GM12878 (cell line): ENCODE measurements at regions not wholly inside any gene's neighbourhood (a gene's known extent, or its start where the extent isn't known, plus 50 kb on each side); places are given as distances from the start of the nearest gene placed in this dataset.

ENCODE experiments used
- ATAC-seq: fragments of 200-7000 bp; cut with Tn5 transposase; 3 replicates; pipeline ENCODE4 v1.9.1; 2020; ENCODE audit warnings: mild to moderate bottlenecking, moderate library complexity
- BruUV-seq: library from RNA; stranded (reverse); fragments of 400-500 nt; replicated peaks from 2 replicates; lab custom pipeline; 2021; lab: Mats Ljungman, UMichigan
- CTCF ChIA-PET: fragments of 300-600 bp; sonication (Branson Sonifier 250); formaldehyde crosslinking; extraction: SDS; loops from one replicate; lab custom pipeline; 2021; ENCODE audit warnings: inconsistent platforms; lab: Yijun Ruan, JAX
- POLR2A ChIA-PET: fragments of 350-600 bp; formaldehyde crosslinking; extraction: SDS; loops from one replicate; lab custom pipeline; 2021; ENCODE audit warnings: inconsistent platforms; lab: Charles Lee
- RAD21 ChIA-PET: fragments of 300-600 bp; sonication (Branson Sonifier 250); formaldehyde crosslinking; loops from one replicate; lab custom pipeline; 2023; ENCODE audit warnings: antibody characterized with exemption; ENCODE audit not compliant: unreplicated experiment; lab: Charles Lee
- SMC1A ChIA-PET: fragments of 300-600 bp; sonication (Branson Sonifier 250); formaldehyde crosslinking; loops from one replicate; lab custom pipeline; 2023; ENCODE audit not compliant: unreplicated experiment, uncharacterized antibody; lab: Charles Lee
- DNase-seq: peaks from one replicate; pipeline ENCODE4 v3.0.0-alpha.2; 2011; ENCODE audit warnings: low read depth, low spot score
- FAIRE-seq: peaks from 3 replicates; lab custom pipeline; 2011; peaks lifted over from hg19 to GRCh38; lab: Jason Lieb, UNC
- H2AFZ ChIP-seq: 2 replicates; pipeline ENCODE4 v1.6.0; 2011; ENCODE audit warnings: low read depth, low read length, control low read depth; ENCODE audit not compliant: control insufficient read depth
- H3K27ac ChIP-seq: 2 replicates; pipeline ENCODE4 v1.5.1; 2011; ENCODE audit warnings: control low read depth; ENCODE audit not compliant: control insufficient read depth, insufficient read depth
- H3K27me3 ChIP-seq, 2 experiments: replicated peaks in 1 of 2; 2 replicates each; pipeline versions ENCODE4 v1.6.0 to v1.6.1; 2011; ENCODE audit warnings: low read length in 1 of 2; ENCODE audit not compliant: control insufficient read depth in 2 of 2, insufficient read depth in 2 of 2
- H3K36me3 ChIP-seq, 2 experiments: 2 replicates each; pipeline ENCODE4 v1.5.1; 2011; ENCODE audit warnings: low read length in 1 of 2; ENCODE audit not compliant: control insufficient read depth in 2 of 2, insufficient read depth in 2 of 2
- H3K4me1 ChIP-seq: 2 replicates; pipeline ENCODE4 v1.6.1; 2011; ENCODE audit warnings: mild to moderate bottlenecking, low read length, moderate library complexity, mixed read lengths; ENCODE audit not compliant: control insufficient read depth, insufficient read depth
- H3K4me2 ChIP-seq: 2 replicates; pipeline ENCODE4 v1.6.0; 2011; ENCODE audit warnings: control low read depth; ENCODE audit not compliant: control insufficient read depth, insufficient read depth
- H3K4me3 ChIP-seq: fragments of 200-600 bp; sonication (generic); 2 replicates; pipeline ENCODE4 v1.5.1; 2016
- H3K79me2 ChIP-seq: 2 replicates; pipeline ENCODE4 v1.6.0; 2011; ENCODE audit warnings: low read length; ENCODE audit not compliant: control insufficient read depth, insufficient read depth
- H3K9ac ChIP-seq: 2 replicates; pipeline ENCODE4 v1.8.0; 2011; ENCODE audit warnings: low read length, control low read depth, mixed read lengths; ENCODE audit not compliant: control insufficient read depth, insufficient read depth
- H3K9me3 ChIP-seq: replicated peaks from 3 replicates; pipeline ENCODE4 v1.5.1; 2011; ENCODE audit warnings: mild to moderate bottlenecking, low read length; ENCODE audit not compliant: control insufficient read depth, insufficient read depth
- H4K20me1 ChIP-seq: 2 replicates; pipeline ENCODE4 v1.6.0; 2011; ENCODE audit not compliant: control insufficient read depth, insufficient read depth
- FOXM1 ChIP-seq: IDR thresholded peaks from 2 replicates; pipeline ENCODE4 v1.6.1; 2012; ENCODE audit warnings: low read depth, mild to moderate bottlenecking, inconsistent platforms, low read length, moderate library complexity
- HDAC2 ChIP-seq: fragments of 200-600 bp; sonication (generic); IDR thresholded peaks from 2 replicates; pipeline ENCODE4 v1.6.1; 2017
- LARP7 ChIP-seq: fragments of 450-650 bp; IDR thresholded peaks from 2 replicates; pipeline ENCODE4 v1.6.1; 2017; ENCODE audit warnings: mild to moderate bottlenecking
- MTA2 ChIP-seq: fragments of 450-650 bp; IDR thresholded peaks from 2 replicates; pipeline ENCODE4 v1.6.1; 2016; ENCODE audit warnings: low read depth, mild to moderate bottlenecking, moderate library complexity
- RB1 ChIP-seq: fragments of 450-650 bp; formaldehyde crosslinking; IDR thresholded peaks from 2 replicates; pipeline ENCODE4 v1.6.1; 2017; ENCODE audit warnings: mild to moderate bottlenecking, borderline replicate concordance
- RBBP5 ChIP-seq: fragments of 200-600 bp; sonication (generic); conservative IDR thresholded peaks from 2 replicates; pipeline ENCODE4 v1.6.1; 2016
- RELA ChIP-seq: fragments of 450-650 bp; IDR thresholded peaks from 2 replicates; pipeline ENCODE4 v1.8.0; 2014; ENCODE audit warnings: borderline replicate concordance; ENCODE audit not compliant: partially characterized antibody
- SMAD1 ChIP-seq: fragments of 450-650 bp; IDR thresholded peaks from 2 replicates; pipeline ENCODE4 v1.6.1; 2018; ENCODE audit warnings: mild to moderate bottlenecking, low read depth; ENCODE audit not compliant: partially characterized antibody
- STAT1 ChIP-seq: fragments of 450-650 bp; conservative IDR thresholded peaks from 2 replicates; pipeline ENCODE4 v1.6.1; 2014; ENCODE audit warnings: antibody characterized with exemption, mild to moderate bottlenecking
- SUZ12 ChIP-seq: fragments of 200-600 bp; sonication (generic); IDR thresholded peaks from one replicate; pipeline ENCODE4 v1.6.1; 2018; ENCODE audit warnings: antibody characterized with exemption, mild to moderate bottlenecking; ENCODE audit not compliant: unreplicated experiment
- ZBED1 ChIP-seq: IDR thresholded peaks from 2 replicates; pipeline ENCODE4 v1.6.1; 2016; ENCODE audit warnings: borderline replicate concordance
- ZNF622 ChIP-seq: fragments of 450-650 bp; IDR thresholded peaks from 2 replicates; pipeline ENCODE4 v1.6.1; 2017; ENCODE audit warnings: mild to moderate bottlenecking, inconsistent platforms
- WGBS: methylation state at CpG from one replicate; pipeline ENCODE4 v1.1.6; 2016; ENCODE audit warnings: low lambda C conversion rate; ENCODE audit not compliant: insufficient replicate concordance, insufficient coverage; ENCODE audit errors: missing lambda C conversion rate; 5-methylcytosine and 5-hydroxymethylcytosine counted together
- in situ Hi-C: fragments of 300-500 bp; cut with MboI; formaldehyde crosslinking; loops from 9 replicates; pipeline ENCODE4 v1.14.3; 2018; ENCODE audit warnings: mixed read lengths
- intact Hi-C: fragments of 100-400 bp; cut with micrococcal nuclease; formaldehyde crosslinking; loops from one replicate; pipeline ENCODE4 v1.14.2; 2022; ENCODE audit not compliant: unreplicated experiment
- TF ChIP-seq, protein P1 (sequence below): fragments of 450-650 bp; IDR thresholded peaks from 2 replicates; pipeline ENCODE4 v1.6.1; 2018; ENCODE audit warnings: mild to moderate bottlenecking, low read depth, moderate library complexity; ENCODE audit not compliant: partially characterized antibody
- TF ChIP-seq, protein P2 (sequence below): IDR thresholded peaks from 2 replicates; pipeline ENCODE4 v1.6.1; 2011; ENCODE audit warnings: low read depth, low read length, improper control_type of control experiment, borderline replicate concordance
- TF ChIP-seq, protein P3 (sequence below): fragments of 450-650 bp; conservative IDR thresholded peaks from 2 replicates; pipeline ENCODE4 v1.6.1; 2017; ENCODE audit warnings: mild to moderate bottlenecking, moderate library complexity

DNA sequence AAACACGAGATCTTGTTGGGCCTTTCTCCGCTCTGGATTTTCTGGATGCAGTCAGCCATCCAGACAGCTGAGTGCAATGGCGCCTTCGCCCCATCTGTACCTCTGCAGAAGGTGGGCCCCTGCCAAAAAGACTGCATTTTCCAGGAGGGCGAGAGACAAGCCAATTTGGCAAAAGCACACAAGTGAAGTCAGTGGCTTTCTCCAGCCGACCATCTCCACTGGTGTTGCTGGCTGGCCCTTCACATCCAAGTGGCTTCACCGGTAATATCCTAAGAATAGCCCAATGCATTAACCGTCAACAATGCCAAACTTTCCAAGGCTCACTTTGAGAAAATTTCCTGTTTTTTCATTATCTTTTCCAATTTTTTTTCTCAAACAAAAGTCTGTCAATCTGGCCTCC, 96.2 kb upstream of the MXRA5 start:
- in situ Hi-C loops, result no loop called here
- 47% methylated on average over 8 of the region's 8 CpGs for WGBS
- RAD21 ChIA-PET, result no interaction called here
- Histone ChIP-seq H3K36me3 (no peaks in the 10 kb centered on the region), H3K9me3 (no peaks in the 10 kb centered on the region), H4K20me1 (no peaks in the 10 kb centered on the region), H3K27me3 (no peaks in the 10 kb centered on the region), H3K79me2 (no peaks in the 10 kb centered on the region), H3K4me1 (no peaks in the 10 kb centered on the region), H3K4me3 (no peak overlapping the region), H3K4me2 (no peak overlapping the region), H3K9ac (no peak overlapping the region), H3K27ac (no peak overlapping the region), H2AFZ (no peak overlapping the region)
- CTCF ChIA-PET, result no interaction called here
- ATAC-seq (no peak), FAIRE-seq (no peak), DNase-seq (no peak)
- SMC1A ChIA-PET, result no interaction called here
- no TSS peak for BruUV-seq
- intact Hi-C loops, result no loop called here
- TF ChIP-seq STAT1 (no peak), FOXM1 (no peak), SUZ12 (no peak), RBBP5 (no peak), ZBED1 (no peak), HDAC2 (no peak), MTA2 (no peak), LARP7 (no peak), RELA (no peak), SMAD1 (no peak), ZNF622 (no peak), RB1 (no peak)
- TF ChIP-seq, protein P1, sequence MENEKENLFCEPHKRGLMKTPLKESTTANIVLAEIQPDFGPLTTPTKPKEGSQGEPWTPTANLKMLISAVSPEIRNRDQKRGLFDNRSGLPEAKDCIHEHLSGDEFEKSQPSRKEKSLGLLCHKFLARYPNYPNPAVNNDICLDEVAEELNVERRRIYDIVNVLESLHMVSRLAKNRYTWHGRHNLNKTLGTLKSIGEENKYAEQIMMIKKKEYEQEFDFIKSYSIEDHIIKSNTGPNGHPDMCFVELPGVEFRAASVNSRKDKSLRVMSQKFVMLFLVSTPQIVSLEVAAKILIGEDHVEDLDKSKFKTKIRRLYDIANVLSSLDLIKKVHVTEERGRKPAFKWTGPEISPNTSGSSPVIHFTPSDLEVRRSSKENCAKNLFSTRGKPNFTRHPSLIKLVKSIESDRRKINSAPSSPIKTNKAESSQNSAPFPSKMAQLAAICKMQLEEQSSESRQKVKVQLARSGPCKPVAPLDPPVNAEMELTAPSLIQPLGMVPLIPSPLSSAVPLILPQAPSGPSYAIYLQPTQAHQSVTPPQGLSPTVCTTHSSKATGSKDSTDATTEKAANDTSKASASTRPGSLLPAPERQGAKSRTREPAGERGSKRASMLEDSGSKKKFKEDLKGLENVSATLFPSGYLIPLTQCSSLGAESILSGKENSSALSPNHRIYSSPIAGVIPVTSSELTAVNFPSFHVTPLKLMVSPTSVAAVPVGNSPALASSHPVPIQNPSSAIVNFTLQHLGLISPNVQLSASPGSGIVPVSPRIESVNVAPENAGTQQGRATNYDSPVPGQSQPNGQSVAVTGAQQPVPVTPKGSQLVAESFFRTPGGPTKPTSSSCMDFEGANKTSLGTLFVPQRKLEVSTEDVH, result no peak
- TF ChIP-seq, protein P2, sequence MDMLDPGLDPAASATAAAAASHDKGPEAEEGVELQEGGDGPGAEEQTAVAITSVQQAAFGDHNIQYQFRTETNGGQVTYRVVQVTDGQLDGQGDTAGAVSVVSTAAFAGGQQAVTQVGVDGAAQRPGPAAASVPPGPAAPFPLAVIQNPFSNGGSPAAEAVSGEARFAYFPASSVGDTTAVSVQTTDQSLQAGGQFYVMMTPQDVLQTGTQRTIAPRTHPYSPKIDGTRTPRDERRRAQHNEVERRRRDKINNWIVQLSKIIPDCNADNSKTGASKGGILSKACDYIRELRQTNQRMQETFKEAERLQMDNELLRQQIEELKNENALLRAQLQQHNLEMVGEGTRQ, result no peak
- TF ChIP-seq, protein P3, sequence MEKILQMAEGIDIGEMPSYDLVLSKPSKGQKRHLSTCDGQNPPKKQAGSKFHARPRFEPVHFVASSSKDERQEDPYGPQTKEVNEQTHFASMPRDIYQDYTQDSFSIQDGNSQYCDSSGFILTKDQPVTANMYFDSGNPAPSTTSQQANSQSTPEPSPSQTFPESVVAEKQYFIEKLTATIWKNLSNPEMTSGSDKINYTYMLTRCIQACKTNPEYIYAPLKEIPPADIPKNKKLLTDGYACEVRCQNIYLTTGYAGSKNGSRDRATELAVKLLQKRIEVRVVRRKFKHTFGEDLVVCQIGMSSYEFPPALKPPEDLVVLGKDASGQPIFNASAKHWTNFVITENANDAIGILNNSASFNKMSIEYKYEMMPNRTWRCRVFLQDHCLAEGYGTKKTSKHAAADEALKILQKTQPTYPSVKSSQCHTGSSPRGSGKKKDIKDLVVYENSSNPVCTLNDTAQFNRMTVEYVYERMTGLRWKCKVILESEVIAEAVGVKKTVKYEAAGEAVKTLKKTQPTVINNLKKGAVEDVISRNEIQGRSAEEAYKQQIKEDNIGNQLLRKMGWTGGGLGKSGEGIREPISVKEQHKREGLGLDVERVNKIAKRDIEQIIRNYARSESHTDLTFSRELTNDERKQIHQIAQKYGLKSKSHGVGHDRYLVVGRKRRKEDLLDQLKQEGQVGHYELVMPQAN, result no peak
- POLR2A ChIA-PET, result no interaction called here
